Neuronal stem cell (in vitro differentiated cells): ENCODE measurements at regions not wholly inside any gene's neighbourhood (a gene's known extent, or its start where the extent isn't known, plus 50 kb on each side); places are given as distances from the start of the nearest gene placed in this dataset.

Experiments used
- DNase-seq: peaks from one replicate; pipeline ENCODE4 v3.0.0-alpha.2; 2013; ENCODE audit warnings: low spot score
- H2AFZ ChIP-seq: one replicate; pipeline ENCODE4 v1.6.1; 2013; ENCODE audit warnings: mild to moderate bottlenecking, low read length, inconsistent platforms
- H2AK5ac ChIP-seq: 2 replicates; pipeline ENCODE4 v1.6.1; 2013; ENCODE audit warnings: low read depth, mild to moderate bottlenecking, inconsistent platforms, low read length, moderate library complexity, mixed read lengths
- H2BK120ac ChIP-seq: 2 replicates; pipeline ENCODE4 v1.6.1; 2013; ENCODE audit warnings: low read depth, mild to moderate bottlenecking, inconsistent platforms, low read length, moderate library complexity, mixed read lengths
- H2BK12ac ChIP-seq: one replicate; pipeline ENCODE4 v1.6.1; 2013; ENCODE audit warnings: low read length, inconsistent platforms
- H2BK15ac ChIP-seq: 2 replicates; pipeline ENCODE4 v1.6.1; 2013; ENCODE audit warnings: mild to moderate bottlenecking, low read length, inconsistent platforms, mixed read lengths
- H2BK5ac ChIP-seq: one replicate; pipeline ENCODE4 v1.6.1; 2013; ENCODE audit warnings: inconsistent platforms, mild to moderate bottlenecking, low read length, moderate library complexity
- H3K14ac ChIP-seq: one replicate; pipeline ENCODE4 v1.6.1; 2013; ENCODE audit warnings: low read length, inconsistent platforms
- H3K18ac ChIP-seq: 2 replicates; pipeline ENCODE4 v1.6.1; 2013; ENCODE audit warnings: low read length, inconsistent platforms
- H3K23ac ChIP-seq: 2 replicates; pipeline ENCODE4 v1.6.1; 2013; ENCODE audit warnings: low read depth, mild to moderate bottlenecking, mixed read lengths, low read length, inconsistent platforms; ENCODE audit not compliant: poor library complexity
- H3K27ac ChIP-seq: replicated peaks from 3 replicates; pipeline ENCODE4 v1.5.1; 2013; ENCODE audit warnings: low read length, inconsistent platforms
- H3K27me3 ChIP-seq, 3 experiments: 2 replicates each; pipeline ENCODE4 v1.6.1; 2013; ENCODE audit warnings: low read length in 3 of 3, mild to moderate bottlenecking in 2 of 3, inconsistent platforms in 1 of 3, low read depth in 1 of 3, mixed read lengths in 1 of 3, moderate library complexity in 1 of 3; ENCODE audit not compliant: control insufficient read depth in 3 of 3, insufficient read depth in 3 of 3
- H3K36me3 ChIP-seq, 2 donors: replicated peaks in 1 of 2; 2 replicates each; pipeline ENCODE4 v1.6.1; 2013; ENCODE audit warnings: low read length in 2 of 2; ENCODE audit not compliant: control insufficient read depth in 2 of 2, insufficient read depth in 2 of 2
- H3K4ac ChIP-seq: 2 replicates; pipeline ENCODE4 v1.6.1; 2013; ENCODE audit warnings: inconsistent platforms, mild to moderate bottlenecking, low read length, moderate library complexity
- H3K4me1 ChIP-seq, 2 donors: 1 replicate in 1 of 2; 2 replicates in 1 of 2; pipeline ENCODE4 v1.6.1; 2013; ENCODE audit warnings: low read length in 2 of 2, low read depth in 1 of 2; ENCODE audit not compliant: control insufficient read depth in 2 of 2, insufficient read depth in 1 of 2
- H3K4me2 ChIP-seq: one replicate; pipeline ENCODE4 v1.6.1; 2013; ENCODE audit warnings: mild to moderate bottlenecking, low read length, inconsistent platforms; ENCODE audit not compliant: insufficient read depth, poor library complexity, severe bottlenecking
- H3K4me3 ChIP-seq, 2 donors: 2 replicates each; pipeline ENCODE4 v1.5.1; 2013; ENCODE audit warnings: low read length in 2 of 2, mild to moderate bottlenecking in 2 of 2, inconsistent platforms in 1 of 2, moderate library complexity in 1 of 2
- H3K79me1 ChIP-seq: one replicate; pipeline ENCODE4 v1.6.1; 2013; ENCODE audit warnings: low read depth, mild to moderate bottlenecking, inconsistent platforms, low read length, moderate library complexity
- H3K9ac ChIP-seq: one replicate; pipeline ENCODE4 v1.6.1; 2013; ENCODE audit warnings: mild to moderate bottlenecking, low read depth, low read length, inconsistent platforms; ENCODE audit not compliant: poor library complexity
- H3K9me3 ChIP-seq, 2 donors: replicated peaks in 1 of 2; 2 replicates each; pipeline versions ENCODE3 to v1.6.1; 2013; ENCODE audit warnings: low read length in 2 of 2, mild to moderate bottlenecking in 2 of 2, inconsistent platforms in 1 of 2, low read depth in 1 of 2, mixed read lengths in 1 of 2, moderate library complexity in 1 of 2; ENCODE audit not compliant: control insufficient read depth in 2 of 2, insufficient read depth in 1 of 2
- H4K8ac ChIP-seq: one replicate; pipeline ENCODE4 v1.6.1; 2013; ENCODE audit warnings: low read depth, mild to moderate bottlenecking, inconsistent platforms, low read length, moderate library complexity
- H4K91ac ChIP-seq: one replicate; pipeline ENCODE4 v1.6.1; 2013; ENCODE audit warnings: low read length, low read depth, mild to moderate bottlenecking, inconsistent platforms; ENCODE audit not compliant: poor library complexity
- WGBS, 2 donors: extraction: QIAGEN DNeasy Blood & Tissue Kit; methylation state at CpG; one replicate each; pipeline ENCODE4 v1.1.7; 2013; ENCODE audit warnings: missing lambda C conversion rate in 2 of 2, mixed read lengths in 1 of 2; ENCODE audit not compliant: insufficient read length in 2 of 2, insufficient replicate concordance in 1 of 2; ENCODE audit errors: extremely low coverage in 2 of 2; 5-methylcytosine and 5-hydroxymethylcytosine counted together

- Histone ChIP-seq H3K4me1 (peaks cover 0 to 4% of the 10 kb centered on the region in 2 donors), H2BK15ac (peak overlapping the region; percentile 25), H2BK5ac (no peak overlapping the region), H3K4me2 (no peak overlapping the region), H4K8ac (no peak overlapping the region), H3K36me3 (no peaks in the 10 kb centered on the region), H3K27ac (no peak overlapping the region), H3K79me1 (no peaks in the 10 kb centered on the region), H3K4ac (no peak overlapping the region), H3K18ac (peak overlapping the region; percentile 31), H3K4me3 (no peak overlapping the region), H3K14ac (no peak overlapping the region), H2AK5ac (peak overlapping the region; percentile 23), H2BK12ac (no peak overlapping the region), H3K23ac (no peak overlapping the region), H4K91ac (no peak overlapping the region), H2BK120ac (no peak overlapping the region), H2AFZ (no peak overlapping the region), H3K9ac (no peak overlapping the region), H3K9me3 (no peaks in the 10 kb centered on the region), H3K27me3 (peaks cover 0 to 26% (median 2%) of the 10 kb centered on the region in 3 experiments)
- no CpG with 5 or more reads among the region's 5 CpGs for WGBS, 2 donors
- DNase-seq: no peak
Observed at GRCh38 chr9:135263511-135263910, 176.0 kb downstream of the OLFM1 start.

- no peak for DNase-seq
- Histone ChIP-seq H3K36me3 (peaks cover 0 to 5% of the 10 kb centered on the region in 2 donors), H2BK5ac (no peak overlapping the region), H4K91ac (no peak overlapping the region), H3K4me3 (no peak overlapping the region), H3K27me3 (peaks cover 0 to 36% (median 2%) of the 10 kb centered on the region in 3 experiments), H3K27ac (no peak overlapping the region), H3K9ac (no peak overlapping the region), H3K23ac (peak overlapping the region; percentile 6), H2BK15ac (no peak overlapping the region), H2BK12ac (no peak overlapping the region), H2AK5ac (peak overlapping the region; percentile 30), H3K79me1 (no peaks in the 10 kb centered on the region), H4K8ac (no peak overlapping the region), H2BK120ac (no peak overlapping the region), H3K4ac (no peak overlapping the region), H3K4me1 (peaks cover 0 to 16% of the 10 kb centered on the region in 2 donors), H3K4me2 (no peak overlapping the region), H3K18ac (peak overlapping the region; percentile 49), H3K9me3 (peaks cover 0 to 1% of the 10 kb centered on the region in 2 donors), H3K14ac (no peak overlapping the region), H2AFZ (no peak overlapping the region)
- WGBS, 2 donors: no CpG with 5 or more reads among the region's 10 CpGs
Observed at GRCh38 chr9:135265931-135266330, 178.5 kb downstream of the OLFM1 start.

- Histone ChIP-seq H4K8ac (no peak overlapping the region), H3K9ac (no peak overlapping the region), H2BK120ac (no peak overlapping the region), H3K18ac (peak overlapping the region; percentile 24), H3K4ac (no peak overlapping the region), H3K14ac (no peak overlapping the region), H4K91ac (no peak overlapping the region), H3K79me1 (no peaks in the 10 kb centered on the region), H2BK12ac (no peak overlapping the region), H3K36me3 (peaks cover 0 to 5% of the 10 kb centered on the region in 2 donors), H3K4me3 (no peak overlapping the region), H3K27ac (no peak overlapping the region), H3K9me3 (peaks cover 0 to 1% of the 10 kb centered on the region in 2 donors), H3K23ac (no peak overlapping the region), H2BK15ac (peak overlapping the region; percentile 74), H2AK5ac (no peak overlapping the region), H3K4me1 (peaks cover 0 to 19% of the 10 kb centered on the region in 2 donors), H3K4me2 (no peak overlapping the region), H2AFZ (no peak overlapping the region), H3K27me3 (peaks cover 0 to 42% (median 0%) of the 10 kb centered on the region in 3 experiments), H2BK5ac (no peak overlapping the region)
- no peak for DNase-seq
- no CpG with 5 or more reads among the region's 19 CpGs for WGBS, 2 donors
Observed at GRCh38 chr9:135267191-135267809, 179.8 kb downstream of the OLFM1 start.

GRCh38 chr9:135268031-135268430, 180.6 kb downstream of the OLFM1 start:
- no peak overlapping the region for H3K4me3 ChIP-seq
- no peak overlapping the region for H2BK120ac ChIP-seq
- peaks cover 0 to 42% (median 0%) of the 10 kb centered on the region in 3 experiments for H3K27me3 ChIP-seq
- WGBS, 2 donors: no CpG with 5 or more reads among the region's 12 CpGs
- H2AK5ac ChIP-seq: no peak overlapping the region
- no peak overlapping the region for H3K4ac ChIP-seq
- peaks cover 0 to 1% of the 10 kb centered on the region in 2 donors for H3K9me3 ChIP-seq
- H3K4me2 ChIP-seq: peak overlapping the region; percentile 28
- peak overlapping the region; percentile 32 for H3K18ac ChIP-seq
- no peak overlapping the region for H3K9ac ChIP-seq
- no peak overlapping the region for H3K27ac ChIP-seq
- peak overlapping the region; percentile 1 for H3K14ac ChIP-seq
- H4K91ac ChIP-seq: no peak overlapping the region
- H4K8ac ChIP-seq: no peak overlapping the region
- DNase-seq: no peak
- no peak overlapping the region for H2BK15ac ChIP-seq
- no peaks in the 10 kb centered on the region for H3K79me1 ChIP-seq
- H3K23ac ChIP-seq: no peak overlapping the region
- no peak overlapping the region for H2BK5ac ChIP-seq
- H2BK12ac ChIP-seq: no peak overlapping the region
- H3K36me3 ChIP-seq: peaks cover 0 to 5% of the 10 kb centered on the region in 2 donors
- peaks cover 0 to 19% of the 10 kb centered on the region in 2 donors for H3K4me1 ChIP-seq
- no peak overlapping the region for H2AFZ ChIP-seq
